SH-SY5Y (cell line): ENCODE measurements at regions not wholly inside any gene's neighbourhood (a gene's known extent, or its start where the extent isn't known, plus 50 kb on each side); places are given as distances from the start of the nearest gene placed in this dataset.

ENCODE experiments used
- GATA2 ChIP-seq: IDR thresholded peaks from 2 replicates; pipeline ENCODE4 v1.6.1; 2011; ENCODE audit warnings: mild to moderate bottlenecking, low read depth, low read length
- GATA3 ChIP-seq: IDR thresholded peaks from 2 replicates; pipeline ENCODE4 v1.6.1; 2011; ENCODE audit warnings: low read depth, mild to moderate bottlenecking, low read length, moderate library complexity

GRCh38 chr2:118265873-118266455 is 177.7 kb downstream of the INSIG2 start:
- TF ChIP-seq GATA2, result no peak
- TF ChIP-seq GATA3, result no peak
